ENCODE measurements at regions not wholly inside any gene's neighbourhood (a gene's known extent, or its start where the extent isn't known, plus 50 kb on each side); places are given as distances from the start of the nearest gene placed in this dataset.

- Histone ChIP-seq H3K4me2 (ENCODE audit: low read depth, low read length) (no peak overlapping the region), H3K23ac (ENCODE audit: low read depth, low read length) (no peak overlapping the region), H3K9me1 (ENCODE audit: insufficient read depth, low read length) (no peaks in the 10 kb centered on the region), H3K9ac (ENCODE audit: low read depth, low read length) (no peak overlapping the region), H4K8ac (ENCODE audit: low read depth in 2 of 2, low read length in 2 of 2) (no peak overlapping the region), H3K9me3 (ENCODE audit: control insufficient read depth, insufficient read depth, low read length) (no peaks in the 10 kb centered on the region), H3K56ac (ENCODE audit: extremely low read depth, insufficient read depth, low read length) (no peak overlapping the region), H3K27ac (ENCODE audit: insufficient read depth, low read length) (no peak overlapping the region), H2BK5ac (ENCODE audit: low read depth, low read length, poor library complexity, severe bottlenecking) (no peak overlapping the region), H3K18ac (ENCODE audit: low read depth, low read length) (peak overlapping the region; percentile 62; the same call in 1 of the 2 replicates), H2BK120ac (ENCODE audit: low read depth, low read length) (no peak overlapping the region), H2BK15ac (ENCODE audit: low read depth, low read length) (no peak overlapping the region), H2AK9ac (replicated peaks; ENCODE audit: low read depth, low read length, poor library complexity) (no peak overlapping the region), H3K14ac (replicated peaks; ENCODE audit: low read depth, low read length) (no peak overlapping the region), H2BK20ac (ENCODE audit: low read depth, low read length) (no peak overlapping the region), H2AK5ac (ENCODE audit: low read depth, low read length) (peak overlapping the region; percentile 79; the same call in 1 of the 2 replicates), H3K4me3 (ENCODE audit: insufficient read depth, low read depth, low read length) (no peak overlapping the region), H3K79me1 (ENCODE audit: low read depth in 1 of 2, low read length in 2 of 2) (no peaks in the 10 kb centered on the region), H3K4ac (ENCODE audit: low read depth, low read length) (no peak overlapping the region), H4K91ac (ENCODE audit: insufficient read depth, low read depth, low read length) (no peak overlapping the region), H3K36me3 (ENCODE audit: control insufficient read depth, insufficient read depth, low read length) (no peaks in the 10 kb centered on the region), H4K5ac (ENCODE audit: low read depth, low read length) (no peak overlapping the region), H3K4me1 (ENCODE audit: control insufficient read depth, insufficient read depth, low read length) (no peaks in the 10 kb centered on the region; the same call in 1 of the 2 replicates), H3K27me3 (ENCODE audit: control insufficient read depth, insufficient read depth, low read length) (no peaks in the 10 kb centered on the region), H4K20me1 (ENCODE audit: insufficient read depth, low read length) (no peaks in the 10 kb centered on the region), H2AFZ (replicated peaks; ENCODE audit: low read length, poor library complexity) (no peak overlapping the region)
- in situ Hi-C loops (cut with MboI; ENCODE audit: low sequenced_read_pairs), result no loop called here
- intact Hi-C loops (cut with micrococcal nuclease), result no loop called here
- ATAC-seq (ENCODE audit: low read depth) (no peak), DNase-seq (peak; percentile 27)
- dilution Hi-C loops (cut with HindIII; ENCODE audit: low sequenced_read_pairs, unreplicated experiment), result no loop called here
- whole genome bisulfite sequencing, 2 experiments (ENCODE audit: extremely low coverage in 2 of 2, insufficient read length in 1 of 2), result no CpG with 5 or more reads among the region's 3 CpGs
- ChIA-PET POLR2A (ENCODE audit: unreplicated experiment) (no interaction called here), CTCF (no interaction called here)
- BruUV-seq (replicated peaks), result no TSS peak
- TF ChIP-seq CHD1 (IDR thresholded peaks at IDR 0.05; ENCODE audit: low read depth, low read length) (no peak), MXI1 (IDR thresholded peaks at IDR 0.05; ENCODE audit: borderline replicate concordance, low read depth, low read length) (no peak)
Measured at GRCh38 chr7:115232041-115232440, 310.1 kb downstream of the MDFIC start.
